ENCODE measurements at regions not wholly inside any gene's neighbourhood (a gene's known extent, or its start where the extent isn't known, plus 50 kb on each side); places are given as distances from the start of the nearest gene placed in this dataset.

DNA sequence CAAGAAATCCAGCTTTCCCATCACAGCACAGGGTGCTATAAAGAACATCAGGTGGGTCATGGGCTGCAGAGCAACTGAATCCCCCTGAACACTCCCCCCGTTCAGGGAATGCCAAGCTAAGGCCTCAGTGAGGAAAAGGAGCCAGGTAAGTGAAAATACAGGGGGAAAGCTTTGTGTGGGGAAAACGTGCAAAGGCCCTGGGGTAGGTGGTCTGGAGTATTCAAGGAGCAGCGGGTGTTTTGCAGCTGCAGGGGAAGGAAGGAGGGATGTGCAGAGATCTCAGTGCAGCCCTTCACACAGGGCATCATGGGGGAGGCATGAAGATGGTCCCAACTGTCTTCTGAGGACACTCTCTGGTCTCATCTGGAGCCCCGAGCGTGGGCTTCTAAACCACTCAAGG is 119.2 kb downstream of the ETS2 start:
- TF ChIP-seq, protein P1, sequence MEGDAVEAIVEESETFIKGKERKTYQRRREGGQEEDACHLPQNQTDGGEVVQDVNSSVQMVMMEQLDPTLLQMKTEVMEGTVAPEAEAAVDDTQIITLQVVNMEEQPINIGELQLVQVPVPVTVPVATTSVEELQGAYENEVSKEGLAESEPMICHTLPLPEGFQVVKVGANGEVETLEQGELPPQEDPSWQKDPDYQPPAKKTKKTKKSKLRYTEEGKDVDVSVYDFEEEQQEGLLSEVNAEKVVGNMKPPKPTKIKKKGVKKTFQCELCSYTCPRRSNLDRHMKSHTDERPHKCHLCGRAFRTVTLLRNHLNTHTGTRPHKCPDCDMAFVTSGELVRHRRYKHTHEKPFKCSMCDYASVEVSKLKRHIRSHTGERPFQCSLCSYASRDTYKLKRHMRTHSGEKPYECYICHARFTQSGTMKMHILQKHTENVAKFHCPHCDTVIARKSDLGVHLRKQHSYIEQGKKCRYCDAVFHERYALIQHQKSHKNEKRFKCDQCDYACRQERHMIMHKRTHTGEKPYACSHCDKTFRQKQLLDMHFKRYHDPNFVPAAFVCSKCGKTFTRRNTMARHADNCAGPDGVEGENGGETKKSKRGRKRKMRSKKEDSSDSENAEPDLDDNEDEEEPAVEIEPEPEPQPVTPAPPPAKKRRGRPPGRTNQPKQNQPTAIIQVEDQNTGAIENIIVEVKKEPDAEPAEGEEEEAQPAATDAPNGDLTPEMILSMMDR (conservative IDR thresholded peaks at IDR 0.05), result no peak
- TF ChIP-seq EZH2 (IDR thresholded peaks at IDR 0.05; ENCODE audit: low read depth), result no peak

Data from PC-9 (cell line).